ENCODE measurements at regions not wholly inside any gene's neighbourhood (a gene's known extent, or its start where the extent isn't known, plus 50 kb on each side); places are given as distances from the start of the nearest gene placed in this dataset.
"Not testable (repeated sequence)": the region's sequence is repeated elsewhere in the genome, so short reads cannot be mapped to it uniquely, and the experiment has no call there.

- TF ChIP-seq CTCF (conservative IDR thresholded peaks at IDR 0.05; ENCODE audit: low read depth, low read length); POLR2A (IDR thresholded peaks at IDR 0.05; ENCODE audit: low read depth, low read length); USF2 (IDR thresholded peaks at IDR 0.05; ENCODE audit: low read depth, low read length): not testable (repeated sequence)
These were observed 135.6 kb downstream of the TRIM43 start for GRCh38 chr2:95727420-95727819.
